H1 (cell line): ENCODE measurements at regions not wholly inside any gene's neighbourhood (a gene's known extent, or its start where the extent isn't known, plus 50 kb on each side); places are given as distances from the start of the nearest gene placed in this dataset.

Source experiments
- CTCF ChIA-PET: fragments of 300-600 bp; sonication (Branson Sonifier 250); formaldehyde crosslinking; loops from one replicate; lab custom pipeline; 2021; ENCODE audit not compliant: partially characterized antibody; lab: Charles Lee
- POLR2A ChIA-PET: fragments of 300-600 bp; sonication (Branson Sonifier 250); formaldehyde crosslinking; loops from one replicate; lab custom pipeline; 2021; ENCODE audit warnings: inconsistent platforms; ENCODE audit not compliant: partially characterized antibody; lab: Charles Lee
- DNase-seq, 2 experiments: peaks; one replicate each; pipeline versions ENCODE4 v3.0.0 to v3.0.0-alpha.2; 2010 to 2022; ENCODE audit warnings: low spot score in 2 of 2, low read depth in 1 of 2, mixed read lengths in 1 of 2
- FAIRE-seq: peaks from 2 replicates; lab custom pipeline; 2011; peaks lifted over from hg19 to GRCh38; lab: Jason Lieb, UNC
- H2AFZ ChIP-seq: 2 replicates; pipeline ENCODE4 v1.8.1; 2012; ENCODE audit warnings: low read length, inconsistent platforms
- H2AK5ac ChIP-seq: 2 replicates; pipeline ENCODE4 v1.6.1; 2013; ENCODE audit warnings: low read depth, low read length
- H2BK120ac ChIP-seq: replicated peaks from 2 replicates; pipeline ENCODE3; 2013; ENCODE audit warnings: low read depth, low read length, inconsistent platforms
- H2BK12ac ChIP-seq: 2 replicates; pipeline ENCODE4 v1.6.1; 2013; ENCODE audit warnings: low read depth, low read length
- H2BK15ac ChIP-seq: 2 replicates; pipeline ENCODE4 v1.6.1; 2013; ENCODE audit warnings: low read length
- H2BK20ac ChIP-seq: 2 replicates; pipeline ENCODE4 v1.6.1; 2013; ENCODE audit warnings: low read length
- H2BK5ac ChIP-seq: 2 replicates; pipeline ENCODE4 v1.6.1; 2013; ENCODE audit warnings: low read depth, low read length
- H3K14ac ChIP-seq: 2 replicates; pipeline ENCODE4 v1.6.1; 2013; ENCODE audit warnings: inconsistent platforms; ENCODE audit not compliant: insufficient read length
- H3K18ac ChIP-seq: 2 replicates; pipeline ENCODE4 v1.6.1; 2013; ENCODE audit warnings: low read length; ENCODE audit errors: extremely low read depth
- H3K23ac ChIP-seq: 2 replicates; pipeline ENCODE4 v1.6.1; 2013; ENCODE audit warnings: inconsistent platforms; ENCODE audit not compliant: insufficient read length
- H3K23me2 ChIP-seq: 2 replicates; pipeline ENCODE4 v1.6.1; 2013; ENCODE audit warnings: low read depth, low read length
- H3K27ac ChIP-seq: 2 replicates; pipeline ENCODE4 v1.6.1; 2011; ENCODE audit warnings: low read depth, low read length, inconsistent platforms
- H3K27me3 ChIP-seq, 4 experiments: replicated peaks in 1 of 4; 1 replicate in 1 of 4; 2 replicates in 3 of 4; pipeline versions ENCODE4 v1.6.1 to v1.8.1; 2011 to 2013; ENCODE audit warnings: low read length in 3 of 4, mild to moderate bottlenecking in 3 of 4, inconsistent platforms in 2 of 4, mixed read lengths in 2 of 4, moderate library complexity in 1 of 4; ENCODE audit not compliant: control insufficient read depth in 3 of 4, insufficient read depth in 3 of 4; ENCODE audit errors: extremely low read depth in 1 of 4
- H3K36me3 ChIP-seq, 4 experiments: 2 replicates each; pipeline versions ENCODE4 v1.6.1 to v1.8.1; 2011 to 2013; ENCODE audit warnings: mild to moderate bottlenecking in 4 of 4, low read length in 3 of 4, moderate library complexity in 2 of 4, control low read depth in 1 of 4, inconsistent platforms in 1 of 4; ENCODE audit not compliant: insufficient read depth in 4 of 4, control insufficient read depth in 2 of 4
- H3K4ac ChIP-seq: replicated peaks from 2 replicates; pipeline ENCODE3; 2013; ENCODE audit warnings: low read length, low read depth, mixed read lengths, inconsistent platforms; ENCODE audit not compliant: insufficient read length
- H3K4me1 ChIP-seq, 4 experiments: replicated peaks in 1 of 4; 1 replicate in 1 of 4; 2 replicates in 3 of 4; pipeline versions ENCODE4 v1.6.1 to v1.8.1; 2011 to 2013; ENCODE audit warnings: low read length in 3 of 4, inconsistent platforms in 2 of 4, mixed read lengths in 1 of 4; ENCODE audit not compliant: insufficient read depth in 4 of 4, control insufficient read depth in 3 of 4
- H3K4me2 ChIP-seq, 2 experiments: 2 replicates each; pipeline versions ENCODE4 v1.6.1 to v1.8.1; 2011 to 2013; ENCODE audit warnings: low read depth in 2 of 2, low read length in 2 of 2, control low read depth in 1 of 2, inconsistent platforms in 1 of 2, mild to moderate bottlenecking in 1 of 2; ENCODE audit not compliant: insufficient read depth in 1 of 2
- H3K4me3 ChIP-seq, 4 experiments: fragments of 200-600, 300-600 bp in 1 of 4; sonication (generic), shearing (Covaris generic), sonication (Bioruptor Twin) in 1 of 4; 2 replicates each; pipeline versions ENCODE4 v1.5.1 to v1.8.1; 2011 to 2016; ENCODE audit warnings: low read length in 4 of 4, low read depth in 3 of 4, control low read depth in 2 of 4, inconsistent platforms in 2 of 4, mild to moderate bottlenecking in 2 of 4, mixed read lengths in 1 of 4, moderate library complexity in 1 of 4; ENCODE audit not compliant: insufficient read depth in 2 of 4; ENCODE audit errors: extremely low read depth in 1 of 4
- H3K56ac ChIP-seq: replicated peaks from 2 replicates; pipeline ENCODE3; 2013; ENCODE audit warnings: low read depth, mild to moderate bottlenecking, mixed read lengths, low read length, inconsistent platforms; ENCODE audit not compliant: insufficient read length
- H3K79me1 ChIP-seq: 2 replicates; pipeline ENCODE4 v1.6.1; 2013; ENCODE audit warnings: low read depth, low read length, control low read depth
- H3K79me2 ChIP-seq, 2 experiments: 2 replicates each; pipeline versions ENCODE4 v1.6.1 to v1.8.1; 2012 to 2013; ENCODE audit warnings: low read length in 2 of 2, mild to moderate bottlenecking in 2 of 2, inconsistent platforms in 1 of 2; ENCODE audit not compliant: insufficient read depth in 2 of 2, control insufficient read depth in 1 of 2
- H3K9ac ChIP-seq, 4 experiments: replicated peaks in 1 of 4; 1 replicate in 1 of 4; 2 replicates in 3 of 4; pipeline versions ENCODE4 v1.6.1 to v1.8.1; 2011 to 2013; ENCODE audit warnings: low read depth in 3 of 4, low read length in 3 of 4, control low read depth in 2 of 4, mild to moderate bottlenecking in 2 of 4, moderate library complexity in 2 of 4, inconsistent platforms in 1 of 4; ENCODE audit errors: extremely low read depth in 1 of 4
- H3K9me3 ChIP-seq, 2 experiments: 2 replicates each; pipeline versions ENCODE4 v1.6.1 to v1.8.1; 2012 to 2013; ENCODE audit warnings: mild to moderate bottlenecking in 2 of 2, moderate library complexity in 2 of 2, control low read depth in 1 of 2, inconsistent platforms in 1 of 2, low read depth in 1 of 2, low read length in 1 of 2, mixed read lengths in 1 of 2; ENCODE audit not compliant: insufficient read depth in 2 of 2
- H4K20me1 ChIP-seq, 2 experiments: replicated peaks in 1 of 2; 2 replicates each; pipeline versions ENCODE3 to v1.8.1; 2011 to 2013; ENCODE audit warnings: inconsistent platforms in 2 of 2, low read length in 2 of 2, mild to moderate bottlenecking in 1 of 2; ENCODE audit not compliant: insufficient read depth in 2 of 2, control insufficient read depth in 1 of 2
- H4K5ac ChIP-seq: 2 replicates; pipeline ENCODE4 v1.6.1; 2013; ENCODE audit warnings: low read length, low read depth, mixed read lengths, inconsistent platforms; ENCODE audit not compliant: insufficient read length
- H4K8ac ChIP-seq: 2 replicates; pipeline ENCODE4 v1.8.0; 2013; ENCODE audit warnings: mild to moderate bottlenecking, moderate library complexity, low read length, inconsistent platforms; ENCODE audit not compliant: insufficient read depth; ENCODE audit errors: extremely low read depth
- H4K91ac ChIP-seq: replicated peaks from 2 replicates; pipeline ENCODE3; 2013; ENCODE audit warnings: low read length, mixed read lengths, inconsistent platforms; ENCODE audit not compliant: insufficient read length
- BCL11A ChIP-seq, 2 experiments: IDR thresholded peaks; one replicate each; pipeline ENCODE4 v1.6.1; 2011; ENCODE audit warnings: low read depth in 2 of 2, low read length in 2 of 2, mild to moderate bottlenecking in 2 of 2
- EZH2 ChIP-seq: fragments of 200-600 bp; sonication (generic); IDR thresholded peaks from 2 replicates; pipeline ENCODE4 v1.7.1; 2012; ENCODE audit warnings: low read depth, mild to moderate bottlenecking, moderate library complexity, low read length, inconsistent platforms; ENCODE audit not compliant: severe bottlenecking
- GABPA ChIP-seq: IDR thresholded peaks from 2 replicates; pipeline ENCODE4 v1.6.1; 2011; ENCODE audit warnings: mild to moderate bottlenecking, low read length, moderate library complexity, borderline replicate concordance; ENCODE audit not compliant: insufficient read depth
- JUN ChIP-seq: IDR thresholded peaks from 2 replicates; pipeline ENCODE4 v1.6.1; 2011; ENCODE audit warnings: low read depth, mild to moderate bottlenecking, improper control_type of control experiment, low read length
- POU5F1 ChIP-seq: IDR thresholded peaks from 2 replicates; pipeline ENCODE4 v1.6.1; 2011; ENCODE audit warnings: low read depth, mild to moderate bottlenecking, low read length, moderate library complexity
- RBBP5 ChIP-seq: IDR thresholded peaks from 2 replicates; pipeline ENCODE4 v1.7.1; 2012; ENCODE audit warnings: low read depth, mild to moderate bottlenecking, inconsistent platforms, low read length, moderate library complexity, borderline replicate concordance
- SIN3A ChIP-seq, 2 experiments: IDR thresholded peaks in 1 of 2; conservative IDR thresholded peaks in 1 of 2; 2 replicates each; pipeline ENCODE4 v1.6.1; 2011 to 2012; ENCODE audit warnings: low read length in 2 of 2, improper control_type of control experiment in 1 of 2, low read depth in 1 of 2, mild to moderate bottlenecking in 1 of 2
- TAF7 ChIP-seq: optimal IDR thresholded peaks from 2 replicates; pipeline ENCODE3; 2011; ENCODE audit warnings: low read depth, mild to moderate bottlenecking, inconsistent platforms, low read length, moderate library complexity, borderline replicate concordance
- ZNF274 ChIP-seq: IDR thresholded peaks from 2 replicates; pipeline ENCODE4 v1.7.0; 2012; ENCODE audit warnings: low read length, borderline replicate concordance; ENCODE audit errors: extremely low read depth
- WGBS, 2 experiments: shearing (Covaris generic) in 1 of 2; methylation state at CpG; one replicate each; pipeline versions ENCODE4 v1.1.6 to v1.1.7; 2013 to 2015; ENCODE audit warnings: low lambda C conversion rate in 2 of 2, mixed read lengths in 2 of 2, inconsistent platforms in 1 of 2, low coverage in 1 of 2, missing lambda C conversion rate in 1 of 2; ENCODE audit not compliant: insufficient replicate concordance in 2 of 2, insufficient coverage in 1 of 2, insufficient read length in 1 of 2; ENCODE audit errors: extremely low coverage in 1 of 2, missing lambda C conversion rate in 1 of 2; 5-methylcytosine and 5-hydroxymethylcytosine counted together
- TF ChIP-seq, protein P1 (sequence below): IDR thresholded peaks from 2 replicates; pipeline ENCODE4 v1.6.1; 2011; ENCODE audit warnings: low read length, improper control_type of control experiment

GRCh38 chr15:29172742-29173725 is 96.6 kb downstream of the NSMCE3 start:
- no peak overlapping the region for H3K4me2 ChIP-seq
- no peak overlapping the region for H3K23ac ChIP-seq
- DNase-seq: no peak
- CTCF ChIA-PET: no interaction called here
- no peak overlapping the region for H2BK15ac ChIP-seq
- no peaks in the 10 kb centered on the region for H3K23me2 ChIP-seq
- H2AFZ ChIP-seq: no peak overlapping the region
- H3K14ac ChIP-seq: no peak overlapping the region
- H3K56ac ChIP-seq: no peak overlapping the region
- no peaks in the 10 kb centered on the region for H3K27me3 ChIP-seq
- no peak overlapping the region for H2BK5ac ChIP-seq
- no peak overlapping the region for H3K18ac ChIP-seq
- no peak overlapping the region for H2BK12ac ChIP-seq
- no peak overlapping the region for H4K91ac ChIP-seq
- H4K5ac ChIP-seq: no peak overlapping the region
- POLR2A ChIA-PET: interaction anchor here (0.8 kb wide), 1 partner anchor 8 kb away, joined by 3 read pairs; no protein-coding TSS in a partner anchor
- 90% methylated on average over 20 of the region's 23 CpGs; no CpG with 5 or more reads in 1 of the 2 experiments for WGBS, 2 experiments
- no peaks in the 10 kb centered on the region for H3K79me1 ChIP-seq
- H3K9ac ChIP-seq: no peak overlapping the region
- H3K9me3 ChIP-seq: no peaks in the 10 kb centered on the region
- no peaks in the 10 kb centered on the region for H3K36me3 ChIP-seq
- no peak for FAIRE-seq
- no peak overlapping the region for H2BK120ac ChIP-seq
- H2AK5ac ChIP-seq: no peak overlapping the region
- H3K4ac ChIP-seq: no peak overlapping the region
- H3K4me1 ChIP-seq: no peaks in the 10 kb centered on the region
- no peak overlapping the region for H2BK20ac ChIP-seq
- H3K27ac ChIP-seq: no peak overlapping the region
- H3K79me2 ChIP-seq: no peaks in the 10 kb centered on the region
- H3K4me3 ChIP-seq: no peak overlapping the region
- H4K8ac ChIP-seq: peak overlapping the region; percentile 58
- H4K20me1 ChIP-seq: no peaks in the 10 kb centered on the region
- TF ChIP-seq BCL11A (IDR thresholded peaks at IDR 0.05; ENCODE audit: low read depth in 2 of 2, low read length in 2 of 2): no peak
- TF ChIP-seq GABPA: no peak
- TF ChIP-seq SIN3A (conservative IDR thresholded peaks at IDR 0.05 in 1 of 2, IDR thresholded peaks at IDR 0.05 in 1 of 2; ENCODE audit: low read depth in 1 of 2, low read length in 2 of 2): no peak
- TF ChIP-seq EZH2: no peak
- no peak for TF ChIP-seq TAF7
- no peak for TF ChIP-seq ZNF274
- no peak for TF ChIP-seq POU5F1
- no peak for TF ChIP-seq RBBP5
- TF ChIP-seq, protein P1, sequence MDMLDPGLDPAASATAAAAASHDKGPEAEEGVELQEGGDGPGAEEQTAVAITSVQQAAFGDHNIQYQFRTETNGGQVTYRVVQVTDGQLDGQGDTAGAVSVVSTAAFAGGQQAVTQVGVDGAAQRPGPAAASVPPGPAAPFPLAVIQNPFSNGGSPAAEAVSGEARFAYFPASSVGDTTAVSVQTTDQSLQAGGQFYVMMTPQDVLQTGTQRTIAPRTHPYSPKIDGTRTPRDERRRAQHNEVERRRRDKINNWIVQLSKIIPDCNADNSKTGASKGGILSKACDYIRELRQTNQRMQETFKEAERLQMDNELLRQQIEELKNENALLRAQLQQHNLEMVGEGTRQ: no peak
- TF ChIP-seq JUN: no peak
